Gastroesophageal sphincter (tissue), 3 donors: ENCODE measurements at regions not wholly inside any gene's neighbourhood (a gene's known extent, or its start where the extent isn't known, plus 50 kb on each side); places are given as distances from the start of the nearest gene placed in this dataset.
"Not testable (repeated sequence)": the region's sequence is repeated elsewhere in the genome, so short reads cannot be mapped to it uniquely, and the experiment has no call there.

Experiments
- CTCF ChIP-seq, 4 experiments: fragments of 200-600 bp in 2 of 4; fragments of 450-650 bp in 2 of 4; sonication (generic) in 1 of 4; IDR thresholded peaks; one replicate each; pipeline ENCODE4 v1.5.1; 2017 to 2019; ENCODE audit warnings: antibody characterized with exemption in 4 of 4, mild to moderate bottlenecking in 2 of 4, moderate library complexity in 2 of 4
- EP300 ChIP-seq: sonication (generic); formaldehyde crosslinking; IDR thresholded peaks from one replicate; pipeline ENCODE4 v1.6.1; 2017; ENCODE audit warnings: antibody characterized with exemption, mild to moderate bottlenecking
- POLR2A ChIP-seq, 2 donors: fragments of 450-650 bp; IDR thresholded peaks; one replicate each; pipeline ENCODE4 v1.6.1; 2017; ENCODE audit warnings: antibody characterized with exemption in 2 of 2, mild to moderate bottlenecking in 2 of 2, moderate library complexity in 1 of 2
- POLR2AphosphoS5 ChIP-seq: sonication (generic); formaldehyde crosslinking; IDR thresholded peaks from one replicate; pipeline ENCODE4 v1.6.1; 2017; ENCODE audit warnings: antibody characterized with exemption

GRCh38 chr1:222177496-222177895, 370.4 kb downstream of the HHIPL2 start:
- not testable (repeated sequence) for TF ChIP-seq CTCF (IDR thresholded peaks at IDR 0.05); POLR2AphosphoS5; EP300; POLR2A (IDR thresholded peaks at IDR 0.05)
